PC-3 (cell line): ENCODE measurements at regions not wholly inside any gene's neighbourhood (a gene's known extent, or its start where the extent isn't known, plus 50 kb on each side); places are given as distances from the start of the nearest gene placed in this dataset.

Experiments
- CTCF ChIP-seq: fragments of 300-600 bp; sonication (generic); conservative IDR thresholded peaks from 2 replicates; pipeline ENCODE4 v1.5.1; 2017; ENCODE audit warnings: antibody characterized with exemption, low read depth, mild to moderate bottlenecking, low read length
- EZH2 ChIP-seq: fragments of 300-600 bp; sonication (generic); IDR thresholded peaks from one replicate; pipeline ENCODE4 v1.6.1; 2017; ENCODE audit warnings: antibody characterized with exemption, mild to moderate bottlenecking, low read length; ENCODE audit not compliant: unreplicated experiment

- TF ChIP-seq CTCF (0 out of 2 replicates have a peak, but pooled peaks have one; percentile 15), EZH2 (no peak)
Measured at GRCh38 chr11:119572481-119573424, 149.8 kb upstream of the THY1 start.
